22Rv1 (cell line): ENCODE measurements at regions not wholly inside any gene's neighbourhood (a gene's known extent, or its start where the extent isn't known, plus 50 kb on each side); places are given as distances from the start of the nearest gene placed in this dataset.

Experiments
- CTCF ChIP-seq: fragments of 450-650 bp; IDR thresholded peaks from 2 replicates; pipeline ENCODE4 v1.5.1; 2017; ENCODE audit warnings: mild to moderate bottlenecking
- ZFX ChIP-seq: fragments of 450-650 bp; IDR thresholded peaks from 2 replicates; pipeline ENCODE4 v1.6.1; 2017; ENCODE audit warnings: antibody characterized with exemption, borderline replicate concordance

GRCh38 chr6:45786355-45786781 lies 229.3 kb downstream of the CLIC5 start:
- TF ChIP-seq CTCF: no peak
- TF ChIP-seq ZFX: no peak
